ENCODE measurements at regions not wholly inside any gene's neighbourhood (a gene's known extent, or its start where the extent isn't known, plus 50 kb on each side); places are given as distances from the start of the nearest gene placed in this dataset.
"Not testable (repeated sequence)": the region's sequence is repeated elsewhere in the genome, so short reads cannot be mapped to it uniquely, and the experiment has no call there.

- not testable (repeated sequence) for TF ChIP-seq FOXA2 (IDR thresholded peaks at IDR 0.05); YY1 (IDR thresholded peaks at IDR 0.05); CTCF (IDR thresholded peaks at IDR 0.05; ENCODE audit: low read depth, low read length, missing input control); HNF4G (IDR thresholded peaks at IDR 0.05); ZBTB33 (IDR thresholded peaks at IDR 0.05); MAX (IDR thresholded peaks at IDR 0.05); EGR1 (IDR thresholded peaks at IDR 0.05; ENCODE audit: low read depth in 2 of 2); TAF1 (conservative IDR thresholded peaks at IDR 0.05); RAD21 (IDR thresholded peaks at IDR 0.05); ATF3 (IDR thresholded peaks at IDR 0.05)
These were observed 50.8 kb upstream of the LYSMD4 start for GRCh38 chr15:99783918-99784619.

Measured in liver (tissue), 3 donors.